Calu3 (cell line): ENCODE measurements at regions not wholly inside any gene's neighbourhood (a gene's known extent, or its start where the extent isn't known, plus 50 kb on each side); places are given as distances from the start of the nearest gene placed in this dataset.

Experiments used
- BruUV-seq: library from RNA; stranded (reverse); fragments of 400-500 nt; replicated peaks from 2 replicates; lab custom pipeline; 2021; lab: Mats Ljungman, UMichigan
- CTCF ChIA-PET: fragments of 300-600 bp; sonication (Branson Sonifier 250); formaldehyde crosslinking; loops from one replicate; lab custom pipeline; 2022; ENCODE audit warnings: antibody characterized with exemption; lab: Charles Lee
- DNase-seq: peaks from one replicate; pipeline ENCODE4 v3.0.0; 2022
- H3K27ac Mint-ChIP-seq: one replicate; pipeline ENCODE4 v1.8.0; 2022; ENCODE audit warnings: mixed read lengths; ENCODE audit not compliant: unreplicated experiment
- H3K27me3 Mint-ChIP-seq: one replicate; pipeline ENCODE4 v1.8.0; 2022; ENCODE audit warnings: mixed read lengths; ENCODE audit not compliant: unreplicated experiment
- H3K36me3 Mint-ChIP-seq: one replicate; pipeline ENCODE4 v1.8.0; 2022; ENCODE audit warnings: mild to moderate bottlenecking, moderate library complexity, mixed read lengths; ENCODE audit not compliant: insufficient read depth, unreplicated experiment
- H3K4me1 Mint-ChIP-seq: one replicate; pipeline ENCODE4 v1.8.0; 2022; ENCODE audit warnings: mild to moderate bottlenecking, low read depth, mixed read lengths; ENCODE audit not compliant: unreplicated experiment
- H3K4me3 Mint-ChIP-seq: one replicate; pipeline ENCODE4 v1.8.0; 2022; ENCODE audit warnings: mild to moderate bottlenecking, low read depth, moderate library complexity, mixed read lengths; ENCODE audit not compliant: unreplicated experiment
- H3K9me3 Mint-ChIP-seq: one replicate; pipeline ENCODE4 v1.8.0; 2022; ENCODE audit warnings: low read depth, mixed read lengths; ENCODE audit not compliant: unreplicated experiment
- CTCF ChIP-seq: fragments of 200-600 bp; IDR thresholded peaks from one replicate; pipeline ENCODE4 v1.8.0; 2022; ENCODE audit warnings: antibody characterized with exemption; ENCODE audit not compliant: unreplicated experiment
- intact Hi-C: fragments of 100-400 bp; cut with micrococcal nuclease; formaldehyde crosslinking; loops from one replicate; pipeline ENCODE4 v1.10.0; 2022; ENCODE audit not compliant: unreplicated experiment

GRCh38 chr2:142315346-142315745 is 184.5 kb upstream of the LRP1B start:
- H3K27ac Mint-ChIP-seq, result no peak overlapping the region
- H3K4me1 Mint-ChIP-seq, result peaks cover 13% of the 10 kb centered on the region
- CTCF ChIA-PET, result no interaction called here
- no peak for DNase-seq
- no peak for TF ChIP-seq CTCF
- H3K4me3 Mint-ChIP-seq, result no peak overlapping the region
- peaks cover 2% of the 10 kb centered on the region for H3K9me3 Mint-ChIP-seq
- BruUV-seq, result no TSS peak
- no peaks in the 10 kb centered on the region for H3K27me3 Mint-ChIP-seq
- intact Hi-C loops, result no loop called here
- no peaks in the 10 kb centered on the region for H3K36me3 Mint-ChIP-seq

- no peak for DNase-seq
- CTCF ChIA-PET, result no interaction called here
- Mint-ChIP-seq H3K36me3 (no peaks in the 10 kb centered on the region), H3K4me3 (no peak overlapping the region), H3K27me3 (no peaks in the 10 kb centered on the region), H3K4me1 (peaks cover 13% of the 10 kb centered on the region), H3K27ac (no peak overlapping the region), H3K9me3 (peaks cover 5% of the 10 kb centered on the region)
- no TSS peak for BruUV-seq
- TF ChIP-seq CTCF, result no peak
- intact Hi-C loops, result no loop called here
These were observed 183.3 kb upstream of the LRP1B start for GRCh38 chr2:142314164-142314563.

- Mint-ChIP-seq H3K36me3 (no peaks in the 10 kb centered on the region), H3K4me3 (no peak overlapping the region), H3K4me1 (peaks cover 33% of the 10 kb centered on the region), H3K27me3 (no peaks in the 10 kb centered on the region), H3K27ac (no peak overlapping the region), H3K9me3 (peaks cover 5% of the 10 kb centered on the region)
- TF ChIP-seq CTCF, result no peak
- no peak for DNase-seq
- intact Hi-C loops, result no loop called here
- no TSS peak for BruUV-seq
- CTCF ChIA-PET, result no interaction called here
These were observed 179.7 kb upstream of the LRP1B start for GRCh38 chr2:142310530-142310929.

GRCh38 chr2:142308744-142309143 is 177.9 kb upstream of the LRP1B start:
- Mint-ChIP-seq H3K4me1 (peaks cover 33% of the 10 kb centered on the region), H3K27me3 (no peaks in the 10 kb centered on the region), H3K36me3 (no peaks in the 10 kb centered on the region), H3K27ac (no peak overlapping the region), H3K9me3 (peaks cover 5% of the 10 kb centered on the region), H3K4me3 (no peak overlapping the region)
- DNase-seq, result no peak
- CTCF ChIA-PET, result no interaction called here
- no peak for TF ChIP-seq CTCF
- intact Hi-C loops, result loop anchor here (10.0 kb wide), 1 partner anchor 124 kb away; no protein-coding TSS in a partner anchor
- BruUV-seq, result no TSS peak
